C1 segment of cervical spinal cord (tissue), 14 donors: ENCODE measurements at regions not wholly inside any gene's neighbourhood (a gene's known extent, or its start where the extent isn't known, plus 50 kb on each side); places are given as distances from the start of the nearest gene placed in this dataset.
A peak's percentile ranks its signal among the peaks of the same experiment; 100 is the strongest.

Experiments used
- DNase-seq, 14 donors: peaks; one replicate each; lab custom pipeline; 2025; lab: John Stamatoyannopoulos, UW

DNA sequence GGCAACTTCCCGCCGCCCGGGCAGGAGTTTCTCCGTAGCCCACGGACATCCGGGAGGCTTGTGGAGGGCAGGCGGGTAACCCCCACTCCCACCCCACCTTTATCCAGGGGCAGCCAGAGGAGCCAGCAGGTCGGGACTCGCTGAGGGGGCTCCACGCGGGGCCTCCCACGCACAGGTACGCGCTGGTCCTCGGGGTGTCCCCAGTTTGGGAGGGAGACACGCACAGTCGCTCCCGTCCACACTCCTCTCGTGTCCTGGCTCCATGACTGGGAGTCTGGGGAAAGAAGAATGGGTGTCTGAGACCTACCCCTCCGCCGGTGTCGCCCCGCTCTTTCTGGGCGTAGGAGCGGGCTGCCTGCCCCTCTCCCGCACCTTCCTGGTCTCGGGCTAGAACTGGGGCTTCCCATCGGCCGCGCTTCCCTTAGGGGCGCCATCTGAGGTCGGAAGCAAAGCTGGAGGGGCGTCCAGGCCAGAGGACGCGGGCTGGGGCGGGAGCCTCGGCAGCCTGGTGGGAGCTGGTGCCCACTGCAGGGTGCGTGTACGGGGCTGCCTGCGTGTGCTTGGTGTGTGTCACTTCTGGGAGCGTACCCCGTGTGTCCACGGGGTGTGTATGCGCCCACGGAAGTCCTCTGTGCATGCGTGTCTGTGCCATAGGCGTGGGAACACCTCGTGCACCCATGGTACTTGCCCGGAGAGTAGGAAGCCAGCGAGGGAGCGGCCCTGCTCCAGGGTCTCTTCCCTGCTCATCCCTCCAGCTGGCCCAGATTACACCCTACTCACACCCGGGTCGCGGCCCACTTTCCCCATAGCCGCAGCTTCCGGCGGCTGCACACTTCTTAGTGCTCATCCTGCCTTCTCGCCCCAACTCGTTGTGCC, 73.0 kb upstream of the LEP start:
- DNase-seq = peak in 1 of 14 donors; percentile 65

GRCh38 chr7:128168667-128169210, 72.3 kb upstream of the LEP start:
- DNase-seq = peak in 1 of 14 donors; percentile 36

DNA sequence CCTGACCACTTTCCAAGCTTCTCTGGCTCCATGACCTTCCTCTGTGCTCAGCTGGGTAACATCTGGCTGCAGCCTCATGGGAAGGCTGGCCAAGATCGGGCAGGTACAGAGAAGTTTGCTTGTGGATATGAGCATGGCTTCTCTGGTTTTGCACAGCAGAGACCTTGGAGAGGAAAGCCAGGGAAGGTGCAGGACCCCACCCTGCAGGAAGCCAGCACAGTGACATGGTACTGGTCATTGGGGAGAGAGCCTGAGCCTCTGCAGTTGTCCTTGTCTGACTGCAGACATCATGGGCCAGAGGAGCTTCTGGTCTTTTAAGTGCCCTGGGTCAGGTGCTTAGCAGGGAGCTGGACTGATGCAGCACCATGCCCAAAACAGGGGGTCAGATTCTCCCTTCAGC, 70.6 kb upstream of the LEP start:
- no peak for DNase-seq

DNA sequence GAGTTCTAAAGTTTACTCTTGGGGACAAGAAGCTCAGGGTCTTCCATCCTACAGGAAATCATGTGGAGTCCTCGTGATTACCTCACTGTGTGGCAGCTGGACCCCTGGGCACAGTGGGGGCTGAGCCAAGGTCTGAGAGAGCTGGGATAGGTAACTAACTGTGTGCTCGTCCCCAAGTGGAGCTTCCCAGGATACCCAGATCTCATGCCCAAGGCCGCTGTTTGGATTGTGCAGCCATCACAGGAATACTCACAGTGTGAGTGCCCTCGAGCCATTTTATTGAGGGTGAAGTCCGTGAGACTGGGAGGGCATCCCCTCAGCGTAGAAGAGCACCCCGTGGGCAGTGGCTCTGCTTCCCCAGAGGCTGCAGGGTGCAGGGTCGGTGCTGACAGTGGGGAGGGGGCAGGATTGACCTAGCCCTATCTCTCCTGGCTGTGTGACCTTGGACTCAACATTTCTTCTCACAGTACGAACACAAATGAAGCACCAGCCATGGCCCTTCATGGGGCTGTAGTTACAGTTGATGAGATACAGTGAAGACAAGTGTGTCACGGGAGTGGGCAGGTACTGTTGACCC, 69.6 kb upstream of the LEP start:
- DNase-seq = no peak

DNA sequence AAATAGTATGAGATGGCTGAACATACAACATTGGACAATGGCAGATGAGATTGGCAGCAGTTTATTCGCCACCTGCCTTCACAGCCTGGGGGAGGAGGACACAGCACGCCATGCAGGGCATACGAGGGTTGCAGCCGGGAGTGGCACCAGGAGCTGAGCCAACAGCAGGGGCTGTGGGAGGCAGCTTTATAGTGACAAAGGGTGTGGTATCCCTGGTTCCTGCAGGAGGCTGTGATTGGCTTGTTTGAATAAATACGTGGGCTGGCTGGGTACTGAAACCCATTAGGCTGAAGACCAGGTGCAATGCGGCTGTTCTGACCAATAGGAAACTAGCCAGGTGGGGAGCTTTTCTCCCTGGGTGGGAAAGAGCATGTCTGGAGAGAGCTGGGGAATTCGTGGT, 68.9 kb upstream of the LEP start:
- DNase-seq = peak in 1 of 14 donors; percentile 84

DNA sequence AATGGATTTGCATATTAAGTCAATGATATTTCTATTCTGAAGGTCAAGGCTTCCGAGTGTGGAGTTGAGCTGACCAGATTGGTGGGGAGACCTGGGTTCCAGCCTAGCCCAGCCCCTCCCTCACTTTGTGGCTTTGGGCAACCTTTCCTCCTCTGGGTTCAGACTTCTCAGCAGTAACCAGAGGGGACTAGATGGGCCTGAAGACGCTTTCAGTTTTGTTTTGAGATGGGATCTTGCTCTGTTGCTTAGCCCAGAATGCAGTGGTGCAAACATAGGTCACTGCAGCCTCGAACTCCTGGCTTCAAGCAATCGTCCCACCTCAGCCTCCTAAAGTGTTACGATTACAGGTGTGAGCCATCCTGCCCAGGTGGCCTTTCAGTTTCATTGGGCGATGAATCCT, 68.1 kb upstream of the LEP start:
- DNase-seq = no peak

- peak in 2 of 14 donors; percentile 38 to 92 for DNase-seq
These were observed 66.7 kb upstream of the LEP start for GRCh38 chr7:128174386-128174785.

DNA sequence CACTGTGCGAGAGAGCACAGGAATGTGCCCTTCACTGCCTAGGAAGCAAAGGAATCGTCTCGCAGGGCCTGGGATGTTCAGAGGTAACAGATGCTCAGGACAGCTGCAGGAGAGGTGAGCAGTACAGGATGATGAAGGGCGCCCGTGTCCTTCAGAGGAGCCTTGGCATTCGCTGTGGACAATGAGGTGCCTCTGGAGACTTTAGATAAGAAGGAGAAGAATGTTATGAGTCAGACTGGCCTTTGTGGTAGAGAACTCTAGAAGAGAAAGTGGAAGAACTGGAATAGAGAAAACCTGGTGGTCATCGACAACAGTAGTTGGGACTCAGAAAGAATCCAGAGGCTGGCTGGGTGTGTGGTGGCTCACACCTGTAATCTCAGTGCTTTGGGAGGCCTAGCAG, 64.4 kb upstream of the LEP start:
- DNase-seq = no peak

DNA sequence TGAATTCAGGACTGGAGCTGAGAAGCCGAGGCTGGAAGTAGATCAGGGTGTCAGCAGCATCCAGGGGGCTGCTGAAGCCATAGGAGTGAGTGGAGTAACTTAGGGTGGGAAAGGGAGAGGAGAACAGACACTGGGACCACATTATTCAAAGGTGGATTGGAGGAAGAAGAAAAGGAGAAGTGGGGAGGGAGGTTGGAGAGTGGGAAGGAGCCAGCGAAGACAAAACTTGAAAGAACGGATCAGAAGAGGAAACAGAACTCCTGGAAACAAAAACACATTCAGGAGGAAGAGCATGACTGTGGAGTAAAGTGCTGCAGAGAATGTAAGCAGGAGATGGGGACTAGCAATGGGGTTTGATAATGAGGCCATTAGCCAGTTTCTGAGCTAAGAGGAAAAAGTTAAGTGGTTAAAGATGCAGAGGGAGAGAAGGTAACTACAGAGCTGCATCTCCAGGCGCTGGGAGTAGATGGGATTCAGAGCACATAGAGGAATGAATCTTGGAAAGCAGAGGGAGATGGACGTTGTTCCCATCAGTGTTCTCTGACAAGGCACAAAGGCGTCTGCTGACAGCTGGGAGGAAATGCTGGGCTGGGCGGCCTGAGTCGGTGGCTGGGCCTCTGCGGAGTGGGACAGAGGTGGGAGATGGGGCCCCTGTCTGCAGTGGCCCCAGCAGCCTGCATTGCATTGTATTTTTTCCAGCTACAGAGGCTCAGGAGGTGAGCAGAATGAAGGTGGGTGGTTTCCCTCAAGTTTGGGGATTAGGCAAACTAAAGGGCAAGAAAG, 63.1 kb upstream of the LEP start:
- no peak for DNase-seq

DNA sequence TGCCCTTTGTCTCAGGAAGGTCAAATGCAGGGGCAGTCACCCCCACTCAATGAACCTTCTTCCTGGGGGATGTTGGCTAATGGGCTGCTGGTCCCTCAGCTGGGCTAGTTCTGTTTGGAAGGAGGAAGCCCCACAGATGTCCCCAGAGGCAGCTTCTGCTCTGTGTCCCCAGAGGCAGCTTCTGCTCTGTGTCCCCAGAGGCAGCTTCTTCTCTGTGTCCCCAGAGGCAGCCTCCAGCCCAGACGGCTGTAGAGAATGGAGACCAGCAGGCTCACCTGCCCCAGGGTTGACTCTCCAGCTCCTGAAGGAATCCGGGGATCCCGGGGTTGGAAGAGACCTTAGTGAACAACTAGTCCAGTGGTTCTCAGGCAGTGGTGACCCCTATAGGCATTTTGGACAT, 62.5 kb upstream of the LEP start:
- DNase-seq = no peak

- DNase-seq = peak in 1 of 14 donors; percentile 27
These were observed 52.5 kb upstream of the LEP start for GRCh38 chr7:128188396-128189230.

- no peak for DNase-seq
These were observed 51.7 kb upstream of the LEP start for GRCh38 chr7:128189231-128189930.

GRCh38 chr7:128190051-128190647, 50.9 kb upstream of the LEP start:
- DNase-seq = peak in 1 of 14 donors; percentile 48

DNA sequence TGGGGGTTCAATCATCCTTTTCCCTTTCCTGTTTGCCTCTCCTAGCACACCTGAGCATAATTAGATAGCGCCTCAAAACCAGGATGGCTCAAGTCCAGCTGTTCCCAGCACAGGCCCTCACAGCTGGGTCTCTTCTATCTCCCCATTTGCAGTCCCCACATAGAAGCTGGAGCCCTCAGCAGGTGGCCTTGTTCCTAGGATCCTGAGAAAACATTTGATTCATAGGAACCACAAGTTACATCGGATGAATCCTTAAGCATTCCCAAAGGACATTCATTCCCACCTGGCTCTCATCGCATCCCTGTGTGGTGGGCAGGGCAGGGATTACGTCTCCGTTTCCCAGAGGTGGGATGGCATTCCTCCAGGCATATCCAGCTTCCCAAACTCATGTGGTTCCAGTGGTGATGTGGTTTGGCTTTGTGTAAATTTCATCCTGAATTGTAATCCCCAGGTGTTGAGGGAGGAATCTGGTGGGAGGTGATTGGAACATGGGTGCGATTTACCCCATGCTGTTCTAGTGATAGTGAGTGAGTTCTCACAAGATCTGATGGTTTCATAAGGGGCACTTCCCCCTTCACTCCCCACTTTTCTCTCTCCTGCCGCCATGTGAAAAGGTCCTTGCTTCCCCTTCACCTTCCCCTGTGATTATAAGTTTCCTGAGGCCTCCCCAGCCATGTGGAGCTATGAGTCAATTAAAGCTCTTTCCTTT, 49.8 kb upstream of the LEP start:
- no peak for DNase-seq
